Heart left ventricle (tissue), 16 donors: ENCODE measurements at regions not wholly inside any gene's neighbourhood (a gene's known extent, or its start where the extent isn't known, plus 50 kb on each side); places are given as distances from the start of the nearest gene placed in this dataset.

Experiments used
- ATAC-seq, 4 donors: fragments of 200-7000 bp; cut with Tn5 transposase; one replicate each; pipeline ENCODE4 v1.9.1; 2020 to 2022; ENCODE audit warnings: moderate library complexity in 4 of 4, mild to moderate bottlenecking in 3 of 4, moderate number of reproducible peaks in 1 of 4
- DNase-seq, 5 donors: peaks; one replicate each; pipeline ENCODE4 v3.0.0-alpha.2; 2020
- H3K27ac ChIP-seq, 12 donors: fragments of 200-600 bp; sonication (generic) in 4 of 12; one replicate each; pipeline versions ENCODE4 v1.5.0 to v1.8.0; 2016 to 2022; ENCODE audit warnings: mild to moderate bottlenecking in 2 of 12
- H3K27me3 ChIP-seq, 9 donors: fragments of 200-600 bp; sonication (generic) in 2 of 9; one replicate each; pipeline versions ENCODE4 v1.5.1 to v1.8.0; 2016 to 2022; ENCODE audit warnings: mild to moderate bottlenecking in 3 of 9
- H3K36me3 ChIP-seq, 9 donors: fragments of 200-600 bp; sonication (generic) in 2 of 9; one replicate each; pipeline versions ENCODE4 v1.5.0 to v1.8.0; 2018 to 2022; ENCODE audit warnings: mild to moderate bottlenecking in 2 of 9
- H3K4me1 ChIP-seq, 12 donors: fragments of 200-600 bp; sonication (generic) in 4 of 12; one replicate each; pipeline versions ENCODE4 v1.5.0 to v1.8.0; 2016 to 2022; ENCODE audit warnings: mild to moderate bottlenecking in 3 of 12
- H3K4me3 ChIP-seq, 12 donors: fragments of 200-600 bp; sonication (generic) in 4 of 12; one replicate each; pipeline versions ENCODE4 v1.5.0 to v1.8.0; 2017 to 2022; ENCODE audit warnings: mild to moderate bottlenecking in 9 of 12, moderate library complexity in 4 of 12
- H3K9me3 ChIP-seq, 12 donors: fragments of 200-600 bp; sonication (generic) in 4 of 12; one replicate each; pipeline versions ENCODE4 v1.5.0 to v1.8.0; 2016 to 2022; ENCODE audit warnings: mild to moderate bottlenecking in 1 of 12
- POLR2A ChIP-seq, 2 donors: fragments of 450-650 bp; IDR thresholded peaks; one replicate each; pipeline ENCODE4 v1.6.1; 2017; ENCODE audit warnings: antibody characterized with exemption in 2 of 2, mild to moderate bottlenecking in 2 of 2, moderate library complexity in 2 of 2
- WGBS, 4 donors: extraction: QIAGEN DNeasy Blood & Tissue Kit in 2 of 4; methylation state at CpG; one replicate each; pipeline versions ENCODE4 v1.1.5 to v1.1.7; 2013 to 2018; 5-methylcytosine and 5-hydroxymethylcytosine counted together
- intact Hi-C, 10 donors: fragments of 100-400 bp; cut with DNase I; formaldehyde crosslinking; loops; one replicate each; pipeline versions ENCODE4 v1.11.1 to v1.14.2; 2022
- TF ChIP-seq, protein P1 (sequence below), 12 donors: fragments of 200-600 bp; sonication (generic) in 4 of 12; IDR thresholded peaks; one replicate each; pipeline versions ENCODE4 v1.5.0 to v1.8.0; 2018 to 2022; ENCODE audit warnings: antibody characterized with exemption in 12 of 12, mild to moderate bottlenecking in 5 of 12
- donor health status: ischemic (EF 13 %, LVEDD 7.1; RV severe dilation, severe dysfunction).
- donor health status: healthy with polysubstance abuse.
- donor health status: DM: no; HTN: yes; CAD: no.
- donor health status: DM: no; HTN: no; CAD: no.
- donor health status: ischemic (EF 25% LVEDD 6.9; RV normal size, moderate dysfunction).
- donor health status: ischemic (EF 25% LVEDD 5.7; RV mildly dilated, moderate dysfunction).
- donor health status: healthy.
- donor health status: DM: yes; HTN: yes; CAD: no.
- donor health status: ischemic (EF 35%, LVEDD 5.7; RV mildly dilated, moderate dysfunction).
- donor health status: nonischemic (EF 11% LVEDD 7.7; RV severe dilation, severe dysfunction).
- donor health status: DM: yes; HTN: yes; CAD: no.
- donor health status: PGD.
- donor health status: ischemic (EF 29% LVEDD 5.4; RV normal size, mild dysfunction).
- donor health status: nonischemic (EF 23%, LVEDD 6.1; RV moderate dilation, normal function).

DNA sequence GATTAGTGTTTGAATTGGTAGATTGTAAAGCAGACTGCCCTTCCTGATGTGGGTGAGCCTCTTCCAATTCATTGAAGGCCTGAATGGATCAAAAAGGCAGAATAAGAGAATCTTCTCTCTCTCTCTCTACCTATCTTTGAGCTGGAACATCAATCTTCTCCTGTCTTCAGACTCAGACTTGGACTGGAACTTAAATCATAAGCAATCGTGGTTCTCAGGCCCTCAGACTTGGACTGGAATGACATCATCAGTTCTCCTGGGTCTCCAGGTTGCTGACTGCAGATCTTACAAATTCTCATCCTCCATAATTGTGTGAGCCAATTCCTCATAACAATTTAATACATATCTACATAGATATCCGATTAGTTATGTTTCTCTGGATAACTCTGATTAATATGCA lies 66.8 kb downstream of the IER5 start:
- H3K4me3 ChIP-seq, result no peak overlapping the region
- 71 to 83% (median 76%) methylated on average over 2 of the region's 2 CpGs for WGBS, 4 donors
- no peaks in the 10 kb centered on the region for H3K27me3 ChIP-seq
- H3K4me1 ChIP-seq, result peaks cover 15 to 54% (median 37%) of the 10 kb centered on the region in 12 donors
- peaks cover 0 to 3% (median 0%) of the 10 kb centered on the region in 12 donors for H3K9me3 ChIP-seq
- H3K27ac ChIP-seq, result no peak overlapping the region
- DNase-seq (no peak), ATAC-seq (no peak)
- intact Hi-C loops, result loop anchor here in 2 of 10 donors (5.0 to 10.0 kb wide), 2 partner anchors 631 to 633 kb away; no protein-coding TSS in a partner anchor
- TF ChIP-seq, protein P1, sequence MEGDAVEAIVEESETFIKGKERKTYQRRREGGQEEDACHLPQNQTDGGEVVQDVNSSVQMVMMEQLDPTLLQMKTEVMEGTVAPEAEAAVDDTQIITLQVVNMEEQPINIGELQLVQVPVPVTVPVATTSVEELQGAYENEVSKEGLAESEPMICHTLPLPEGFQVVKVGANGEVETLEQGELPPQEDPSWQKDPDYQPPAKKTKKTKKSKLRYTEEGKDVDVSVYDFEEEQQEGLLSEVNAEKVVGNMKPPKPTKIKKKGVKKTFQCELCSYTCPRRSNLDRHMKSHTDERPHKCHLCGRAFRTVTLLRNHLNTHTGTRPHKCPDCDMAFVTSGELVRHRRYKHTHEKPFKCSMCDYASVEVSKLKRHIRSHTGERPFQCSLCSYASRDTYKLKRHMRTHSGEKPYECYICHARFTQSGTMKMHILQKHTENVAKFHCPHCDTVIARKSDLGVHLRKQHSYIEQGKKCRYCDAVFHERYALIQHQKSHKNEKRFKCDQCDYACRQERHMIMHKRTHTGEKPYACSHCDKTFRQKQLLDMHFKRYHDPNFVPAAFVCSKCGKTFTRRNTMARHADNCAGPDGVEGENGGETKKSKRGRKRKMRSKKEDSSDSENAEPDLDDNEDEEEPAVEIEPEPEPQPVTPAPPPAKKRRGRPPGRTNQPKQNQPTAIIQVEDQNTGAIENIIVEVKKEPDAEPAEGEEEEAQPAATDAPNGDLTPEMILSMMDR (IDR thresholded peaks at IDR 0.05), result no peak
- TF ChIP-seq POLR2A (IDR thresholded peaks at IDR 0.05), result no peak
- H3K36me3 ChIP-seq, result no peaks in the 10 kb centered on the region

DNA sequence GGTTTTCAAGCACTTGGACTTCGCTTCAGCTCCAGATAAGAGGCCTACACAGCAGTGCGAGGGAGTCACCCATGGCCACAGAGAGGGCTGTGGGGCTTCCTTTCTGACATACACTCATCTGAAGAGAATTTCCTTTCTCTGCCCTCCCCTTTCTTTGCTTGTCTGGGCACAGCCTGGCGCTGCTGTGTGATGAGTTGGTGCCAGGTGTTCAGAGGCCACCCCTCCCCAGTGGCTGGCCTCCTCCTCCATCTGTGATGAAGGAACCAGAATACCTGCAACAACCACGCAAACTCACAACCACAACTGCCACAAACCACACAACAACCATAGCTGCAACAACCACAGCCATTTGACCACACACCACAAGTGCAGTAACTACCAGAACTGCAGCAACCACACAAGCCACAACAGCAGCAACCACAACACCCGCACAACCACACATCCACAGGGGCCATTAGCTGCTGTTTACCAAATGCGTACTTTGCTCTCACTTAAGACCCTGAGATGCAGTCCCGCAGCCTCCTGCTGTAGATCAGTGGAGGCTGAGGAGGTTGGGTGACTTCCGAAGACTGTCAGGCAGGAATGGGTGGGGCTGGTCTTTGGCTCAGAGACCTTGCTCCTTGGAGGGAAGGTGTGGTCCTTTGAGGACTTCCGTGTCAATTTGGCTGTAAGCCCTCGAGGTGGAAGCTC lies 71.1 kb downstream of the IER5 start:
- ATAC-seq (peak; percentile 39 to 76 (median 58)), DNase-seq (peak in 2 of 5 donors; percentile 33 to 55)
- Histone ChIP-seq H3K4me3 (no peak overlapping the region), H3K27ac (peak overlapping the region in 1 of 12 donors; percentile 41), H3K27me3 (no peaks in the 10 kb centered on the region), H3K4me1 (peaks cover 0 to 35% (median 9%) of the 10 kb centered on the region in 12 donors), H3K9me3 (peaks cover 0 to 22% (median 7%) of the 10 kb centered on the region in 12 donors), H3K36me3 (no peaks in the 10 kb centered on the region)
- intact Hi-C loops, result loop anchor here in 8 of 10 donors (5.0 to 10.0 kb wide), 7 partner anchors 185 to 655 kb away; partner anchors contain the start of gene ACBD6 (in 1 of the 8)
- TF ChIP-seq, protein P1 (IDR thresholded peaks at IDR 0.05), result no peak
- TF ChIP-seq POLR2A (IDR thresholded peaks at IDR 0.05), result no peak
- 67 to 72% (median 68%) methylated on average over 8 to 10 of the region's 10 CpGs for WGBS, 4 donors

DNA sequence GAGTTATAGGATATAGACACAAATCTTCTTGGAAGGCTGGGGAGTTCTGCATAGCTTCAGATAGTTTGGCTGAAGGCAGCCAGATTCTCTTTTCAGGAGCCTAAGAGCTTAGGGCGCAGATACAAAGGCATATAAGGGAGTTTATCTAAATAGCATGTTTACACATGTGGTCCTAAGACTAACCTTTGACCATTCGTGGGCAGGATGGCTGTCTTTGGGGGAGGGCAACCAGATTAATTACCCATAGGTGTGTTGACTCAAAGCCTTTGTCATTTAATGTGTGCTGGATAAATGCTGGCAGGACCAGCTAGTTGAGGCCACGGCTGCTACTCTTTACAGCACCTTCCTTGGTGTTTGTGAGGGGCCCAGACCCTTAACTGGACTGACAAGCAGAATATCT lies 71.8 kb downstream of the IER5 start:
- intact Hi-C loops, result loop anchor here in 7 of 10 donors (5.0 to 10.0 kb wide), 5 partner anchors 186 to 656 kb away; partner anchors contain the start of gene ACBD6 (in 1 of the 7)
- no peak for ATAC-seq
- Histone ChIP-seq H3K27me3 (no peaks in the 10 kb centered on the region), H3K27ac (peak overlapping the region in 3 of 12 donors; percentile 3 to 41 (median 17)), H3K4me1 (peaks cover 0 to 35% (median 9%) of the 10 kb centered on the region in 12 donors), H3K9me3 (peaks cover 0 to 24% (median 7%) of the 10 kb centered on the region in 12 donors), H3K36me3 (no peaks in the 10 kb centered on the region), H3K4me3 (no peak overlapping the region)
- DNase-seq, result no peak
- 76 to 89% (median 82%) methylated on average over 3 of the region's 3 CpGs for WGBS, 4 donors
- no peak for TF ChIP-seq POLR2A (IDR thresholded peaks at IDR 0.05)
- TF ChIP-seq, protein P1 (IDR thresholded peaks at IDR 0.05), result no peak
